GM12878 (cell line): ENCODE measurements at regions not wholly inside any gene's neighbourhood (a gene's known extent, or its start where the extent isn't known, plus 50 kb on each side); places are given as distances from the start of the nearest gene placed in this dataset.

Experiments
- ATAC-seq: fragments of 200-7000 bp; cut with Tn5 transposase; 3 replicates; pipeline ENCODE4 v1.9.1; 2020; ENCODE audit warnings: mild to moderate bottlenecking, moderate library complexity
- BruUV-seq: library from RNA; stranded (reverse); fragments of 400-500 nt; replicated peaks from 2 replicates; lab custom pipeline; 2021; lab: Mats Ljungman, UMichigan
- CTCF ChIA-PET: fragments of 300-600 bp; sonication (Branson Sonifier 250); formaldehyde crosslinking; extraction: SDS; loops from one replicate; lab custom pipeline; 2021; ENCODE audit warnings: inconsistent platforms; lab: Yijun Ruan, JAX
- POLR2A ChIA-PET: fragments of 350-600 bp; formaldehyde crosslinking; extraction: SDS; loops from one replicate; lab custom pipeline; 2021; ENCODE audit warnings: inconsistent platforms; lab: Charles Lee
- RAD21 ChIA-PET: fragments of 300-600 bp; sonication (Branson Sonifier 250); formaldehyde crosslinking; loops from one replicate; lab custom pipeline; 2023; ENCODE audit warnings: antibody characterized with exemption; ENCODE audit not compliant: unreplicated experiment; lab: Charles Lee
- SMC1A ChIA-PET: fragments of 300-600 bp; sonication (Branson Sonifier 250); formaldehyde crosslinking; loops from one replicate; lab custom pipeline; 2023; ENCODE audit not compliant: unreplicated experiment, uncharacterized antibody; lab: Charles Lee
- DNase-seq: peaks from one replicate; pipeline ENCODE4 v3.0.0-alpha.2; 2011; ENCODE audit warnings: low read depth, low spot score
- FAIRE-seq: peaks from 3 replicates; lab custom pipeline; 2011; peaks lifted over from hg19 to GRCh38; lab: Jason Lieb, UNC
- H2AFZ ChIP-seq: 2 replicates; pipeline ENCODE4 v1.6.0; 2011; ENCODE audit warnings: low read depth, low read length, control low read depth; ENCODE audit not compliant: control insufficient read depth
- H3K27ac ChIP-seq: 2 replicates; pipeline ENCODE4 v1.5.1; 2011; ENCODE audit warnings: control low read depth; ENCODE audit not compliant: control insufficient read depth, insufficient read depth
- H3K27me3 ChIP-seq, 2 experiments: replicated peaks in 1 of 2; 2 replicates each; pipeline versions ENCODE4 v1.6.0 to v1.6.1; 2011; ENCODE audit warnings: low read length in 1 of 2; ENCODE audit not compliant: control insufficient read depth in 2 of 2, insufficient read depth in 2 of 2
- H3K36me3 ChIP-seq, 2 experiments: 2 replicates each; pipeline ENCODE4 v1.5.1; 2011; ENCODE audit warnings: low read length in 1 of 2; ENCODE audit not compliant: control insufficient read depth in 2 of 2, insufficient read depth in 2 of 2
- H3K4me1 ChIP-seq: 2 replicates; pipeline ENCODE4 v1.6.1; 2011; ENCODE audit warnings: mild to moderate bottlenecking, low read length, moderate library complexity, mixed read lengths; ENCODE audit not compliant: control insufficient read depth, insufficient read depth
- H3K4me2 ChIP-seq: 2 replicates; pipeline ENCODE4 v1.6.0; 2011; ENCODE audit warnings: control low read depth; ENCODE audit not compliant: control insufficient read depth, insufficient read depth
- H3K4me3 ChIP-seq: fragments of 200-600 bp; sonication (generic); 2 replicates; pipeline ENCODE4 v1.5.1; 2016
- H3K79me2 ChIP-seq: 2 replicates; pipeline ENCODE4 v1.6.0; 2011; ENCODE audit warnings: low read length; ENCODE audit not compliant: control insufficient read depth, insufficient read depth
- H3K9ac ChIP-seq: 2 replicates; pipeline ENCODE4 v1.8.0; 2011; ENCODE audit warnings: low read length, control low read depth, mixed read lengths; ENCODE audit not compliant: control insufficient read depth, insufficient read depth
- H3K9me3 ChIP-seq: replicated peaks from 3 replicates; pipeline ENCODE4 v1.5.1; 2011; ENCODE audit warnings: mild to moderate bottlenecking, low read length; ENCODE audit not compliant: control insufficient read depth, insufficient read depth
- H4K20me1 ChIP-seq: 2 replicates; pipeline ENCODE4 v1.6.0; 2011; ENCODE audit not compliant: control insufficient read depth, insufficient read depth
- BACH1 ChIP-seq: fragments of 450-650 bp; IDR thresholded peaks from 2 replicates; pipeline ENCODE4 v1.6.1; 2017; ENCODE audit warnings: mild to moderate bottlenecking, borderline replicate concordance
- EGR1 ChIP-seq, 2 experiments: IDR thresholded peaks; 1 replicate in 1 of 2; 2 replicates in 1 of 2; pipeline ENCODE4 v1.6.1; 2011 to 2012; ENCODE audit warnings: low read depth in 2 of 2, low read length in 2 of 2, borderline replicate concordance in 1 of 2, mild to moderate bottlenecking in 1 of 2, moderate library complexity in 1 of 2
- EZH2 ChIP-seq: IDR thresholded peaks from 2 replicates; pipeline ENCODE4 v1.6.1; 2012; ENCODE audit warnings: low read depth, mild to moderate bottlenecking, control low read depth, inconsistent platforms, low read length, borderline replicate concordance; ENCODE audit not compliant: control insufficient read depth
- KAT2A ChIP-seq: conservative IDR thresholded peaks from 2 replicates; pipeline ENCODE4 v1.6.1; 2011; ENCODE audit warnings: low read depth, low read length; ENCODE audit not compliant: control insufficient read depth
- KLF5 ChIP-seq: fragments of 450-650 bp; IDR thresholded peaks from 2 replicates; pipeline ENCODE4 v1.6.1; 2014; ENCODE audit warnings: mild to moderate bottlenecking; ENCODE audit not compliant: partially characterized antibody
- TARDBP ChIP-seq: IDR thresholded peaks from 2 replicates; pipeline ENCODE4 v1.6.1; 2016; ENCODE audit warnings: borderline replicate concordance
- TCF7 ChIP-seq: IDR thresholded peaks from 2 replicates; pipeline ENCODE4 v1.6.1; 2014; ENCODE audit warnings: antibody characterized with exemption, borderline replicate concordance
- WGBS: methylation state at CpG from one replicate; pipeline ENCODE4 v1.1.6; 2016; ENCODE audit warnings: low lambda C conversion rate; ENCODE audit not compliant: insufficient replicate concordance, insufficient coverage; ENCODE audit errors: missing lambda C conversion rate; 5-methylcytosine and 5-hydroxymethylcytosine counted together
- in situ Hi-C: fragments of 300-500 bp; cut with MboI; formaldehyde crosslinking; loops from 9 replicates; pipeline ENCODE4 v1.14.3; 2018; ENCODE audit warnings: mixed read lengths
- intact Hi-C: fragments of 100-400 bp; cut with micrococcal nuclease; formaldehyde crosslinking; loops from one replicate; pipeline ENCODE4 v1.14.2; 2022; ENCODE audit not compliant: unreplicated experiment
- TF ChIP-seq, protein P1 (sequence below): fragments of 450-650 bp; formaldehyde crosslinking; IDR thresholded peaks from 2 replicates; pipeline ENCODE4 v1.5.0; 2022; ENCODE audit warnings: mild to moderate bottlenecking, missing genetic modification characterization
- TF ChIP-seq, protein P2 (sequence below): fragments of 450-650 bp; IDR thresholded peaks from 2 replicates; pipeline ENCODE4 v1.6.1; 2016; ENCODE audit warnings: mild to moderate bottlenecking

DNA sequence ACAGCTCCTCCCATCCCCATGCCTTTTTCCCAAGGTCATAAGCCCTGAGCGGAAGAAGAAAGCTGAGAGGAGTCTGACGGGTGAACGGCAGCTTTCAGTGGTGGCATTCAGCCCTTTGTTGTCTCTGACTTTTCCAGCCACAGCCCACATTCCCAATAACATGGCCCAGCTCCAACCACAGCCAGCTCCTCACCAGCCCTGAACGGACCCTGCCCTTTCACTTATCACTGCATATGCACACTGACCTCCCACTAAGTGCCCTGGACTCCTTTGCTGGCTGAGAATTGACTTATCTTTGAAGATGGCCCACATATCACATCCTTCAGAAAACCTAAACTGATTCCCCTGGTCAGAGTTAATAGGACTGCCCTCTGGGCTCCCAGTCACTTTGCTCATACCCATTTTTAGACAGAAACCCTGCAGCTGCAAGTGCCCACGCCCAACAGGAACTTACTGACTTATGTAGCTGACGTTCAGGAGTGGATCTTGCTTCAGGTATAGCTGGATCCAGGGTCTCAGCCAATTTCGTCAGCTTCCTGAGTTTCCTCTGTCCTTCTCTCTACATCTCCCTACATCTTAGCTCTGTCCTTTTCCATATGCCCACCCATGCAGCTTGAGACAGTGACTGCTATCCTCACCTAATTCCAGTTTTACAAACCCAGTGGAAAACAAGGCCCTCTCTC, 348.5 kb upstream of the PROK2 start:
- WGBS, result 73% methylated on average over 7 of the region's 7 CpGs
- no peak for TF ChIP-seq KAT2A
- no peak for TF ChIP-seq TCF7
- TF ChIP-seq KLF5, result no peak
- no peak for TF ChIP-seq BACH1
- TF ChIP-seq, all 136 proteins: peak for 0
- no peak overlapping the region for H3K9ac ChIP-seq
- ChIA-PET SMC1A (interaction anchor here (0.5 to 1.5 kb wide), 9 partner anchors 10 to 1129 kb away, joined by 3 to 5 read pairs (median 3); no protein-coding TSS in a partner anchor), POLR2A (interaction anchor here (1.1 kb wide), 1 partner anchor 24 kb away, joined by 4 read pairs; no protein-coding TSS in a partner anchor), RAD21 (interaction anchor here (1.0 to 6.1 kb wide), 4 partner anchors 30 to 178 kb away, joined by 3 to 26 read pairs (median 10); no protein-coding TSS in a partner anchor), CTCF (interaction anchor here (0.5 to 1.1 kb wide), 3 partner anchors 11 to 38 kb away, joined by 3 read pairs; no protein-coding TSS in a partner anchor)
- FAIRE-seq (no peak), DNase-seq (no peak), ATAC-seq (no peak)
- H3K27ac ChIP-seq, result no peak overlapping the region
- H4K20me1 ChIP-seq, result no peaks in the 10 kb centered on the region
- in situ Hi-C loops, result no loop called here
- H3K4me1 ChIP-seq, result peaks cover 28% of the 10 kb centered on the region
- no peaks in the 10 kb centered on the region for H3K27me3 ChIP-seq
- H3K9me3 ChIP-seq, result no peaks in the 10 kb centered on the region
- H2AFZ ChIP-seq, result no peak overlapping the region
- no peaks in the 10 kb centered on the region for H3K79me2 ChIP-seq
- no peak overlapping the region for H3K4me2 ChIP-seq
- no peaks in the 10 kb centered on the region for H3K36me3 ChIP-seq
- no peak overlapping the region for H3K4me3 ChIP-seq
- intact Hi-C loops, result no loop called here
- no TSS peak for BruUV-seq

DNA sequence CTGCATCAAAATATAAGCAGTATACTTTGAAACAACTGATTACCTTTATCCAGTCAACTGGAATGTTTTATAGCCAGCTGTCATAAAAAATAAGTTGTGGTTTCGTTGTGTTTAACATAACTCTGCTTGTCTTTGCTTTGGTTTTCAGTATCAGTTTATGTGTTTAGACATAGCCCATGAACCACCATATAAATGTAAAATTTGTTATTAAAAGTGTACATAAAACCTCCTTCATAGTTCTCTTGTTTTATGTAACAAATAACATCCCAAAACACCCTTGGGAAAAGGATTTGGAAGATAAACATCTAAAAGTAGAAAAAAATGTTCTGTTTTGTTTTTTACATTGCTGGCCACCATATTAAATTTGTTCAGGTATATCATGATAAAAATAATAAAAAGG, 347.0 kb upstream of the PROK2 start:
- Histone ChIP-seq H3K4me2 (no peak overlapping the region), H2AFZ (no peak overlapping the region), H3K4me1 (peaks cover 19% of the 10 kb centered on the region), H3K9me3 (no peaks in the 10 kb centered on the region), H4K20me1 (no peaks in the 10 kb centered on the region), H3K27me3 (no peaks in the 10 kb centered on the region), H3K9ac (no peak overlapping the region), H3K79me2 (no peaks in the 10 kb centered on the region), H3K36me3 (no peaks in the 10 kb centered on the region), H3K27ac (no peak overlapping the region), H3K4me3 (no peak overlapping the region)
- 0% methylated on average over 1 of the region's 1 CpG for WGBS
- TF ChIP-seq EGR1 (IDR thresholded peaks at IDR 0.05; ENCODE audit: borderline replicate concordance in 1 of 2, low read depth in 2 of 2, low read length in 2 of 2) (no peak), EZH2 (no peak), TARDBP (no peak)
- TF ChIP-seq, protein P1, sequence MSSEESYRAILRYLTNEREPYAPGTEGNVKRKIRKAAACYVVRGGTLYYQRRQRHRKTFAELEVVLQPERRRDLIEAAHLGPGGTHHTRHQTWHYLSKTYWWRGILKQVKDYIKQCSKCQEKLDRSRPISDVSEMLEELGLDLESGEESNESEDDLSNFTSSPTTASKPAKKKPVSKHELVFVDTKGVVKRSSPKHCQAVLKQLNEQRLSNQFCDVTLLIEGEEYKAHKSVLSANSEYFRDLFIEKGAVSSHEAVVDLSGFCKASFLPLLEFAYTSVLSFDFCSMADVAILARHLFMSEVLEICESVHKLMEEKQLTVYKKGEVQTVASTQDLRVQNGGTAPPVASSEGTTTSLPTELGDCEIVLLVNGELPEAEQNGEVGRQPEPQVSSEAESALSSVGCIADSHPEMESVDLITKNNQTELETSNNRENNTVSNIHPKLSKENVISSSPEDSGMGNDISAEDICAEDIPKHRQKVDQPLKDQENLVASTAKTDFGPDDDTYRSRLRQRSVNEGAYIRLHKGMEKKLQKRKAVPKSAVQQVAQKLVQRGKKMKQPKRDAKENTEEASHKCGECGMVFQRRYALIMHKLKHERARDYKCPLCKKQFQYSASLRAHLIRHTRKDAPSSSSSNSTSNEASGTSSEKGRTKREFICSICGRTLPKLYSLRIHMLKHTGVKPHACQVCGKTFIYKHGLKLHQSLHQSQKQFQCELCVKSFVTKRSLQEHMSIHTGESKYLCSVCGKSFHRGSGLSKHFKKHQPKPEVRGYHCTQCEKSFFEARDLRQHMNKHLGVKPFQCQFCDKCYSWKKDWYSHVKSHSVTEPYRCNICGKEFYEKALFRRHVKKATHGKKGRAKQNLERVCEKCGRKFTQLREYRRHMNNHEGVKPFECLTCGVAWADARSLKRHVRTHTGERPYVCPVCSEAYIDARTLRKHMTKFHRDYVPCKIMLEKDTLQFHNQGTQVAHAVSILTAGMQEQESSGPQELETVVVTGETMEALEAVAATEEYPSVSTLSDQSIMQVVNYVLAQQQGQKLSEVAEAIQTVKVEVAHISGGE (CRISPR knock-in tag), result no peak
- TF ChIP-seq, protein P2, sequence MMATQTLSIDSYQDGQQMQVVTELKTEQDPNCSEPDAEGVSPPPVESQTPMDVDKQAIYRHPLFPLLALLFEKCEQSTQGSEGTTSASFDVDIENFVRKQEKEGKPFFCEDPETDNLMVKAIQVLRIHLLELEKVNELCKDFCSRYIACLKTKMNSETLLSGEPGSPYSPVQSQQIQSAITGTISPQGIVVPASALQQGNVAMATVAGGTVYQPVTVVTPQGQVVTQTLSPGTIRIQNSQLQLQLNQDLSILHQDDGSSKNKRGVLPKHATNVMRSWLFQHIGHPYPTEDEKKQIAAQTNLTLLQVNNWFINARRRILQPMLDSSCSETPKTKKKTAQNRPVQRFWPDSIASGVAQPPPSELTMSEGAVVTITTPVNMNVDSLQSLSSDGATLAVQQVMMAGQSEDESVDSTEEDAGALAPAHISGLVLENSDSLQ, result no peak
- FAIRE-seq (no peak), DNase-seq (no peak), ATAC-seq (no peak)
- BruUV-seq, result no TSS peak
- in situ Hi-C loops, result no loop called here
- POLR2A ChIA-PET, result no interaction called here
- SMC1A ChIA-PET, result no interaction called here
- RAD21 ChIA-PET, result no interaction called here
- CTCF ChIA-PET, result no interaction called here
- intact Hi-C loops, result no loop called here
